Smooth muscle cell (in vitro differentiated cells): ENCODE measurements at regions not wholly inside any gene's neighbourhood (a gene's known extent, or its start where the extent isn't known, plus 50 kb on each side); places are given as distances from the start of the nearest gene placed in this dataset.

ENCODE experiments used
- DNase-seq: peaks from one replicate; lab custom pipeline; 2025; ENCODE audit not compliant: unreplicated experiment; lab: John Stamatoyannopoulos, UW
- H2AFZ ChIP-seq: fragments of 200-600 bp; sonication (generic); 2 replicates; pipeline ENCODE4 v1.6.0; 2016; ENCODE audit warnings: antibody characterized with exemption, low read depth, mild to moderate bottlenecking
- H3F3A ChIP-seq: fragments of 200-600 bp; sonication (generic); 2 replicates; pipeline ENCODE4 v1.6.0; 2017; ENCODE audit warnings: antibody characterized with exemption, low read depth
- H3K27ac ChIP-seq: fragments of 200-600 bp; sonication (generic); 2 replicates; pipeline ENCODE4 v1.5.1; 2016; ENCODE audit warnings: low read depth, mild to moderate bottlenecking
- H3K27me3 ChIP-seq: fragments of 200-600 bp; sonication (generic); 2 replicates; pipeline ENCODE4 v1.6.1; 2016; ENCODE audit warnings: low read depth, mild to moderate bottlenecking
- H3K36me3 ChIP-seq: fragments of 200-600 bp; sonication (generic); 2 replicates; pipeline ENCODE4 v1.5.1; 2016; ENCODE audit warnings: low read depth
- H3K4me1 ChIP-seq: fragments of 200-600 bp; sonication (generic); 2 replicates; pipeline ENCODE4 v1.5.1; 2016; ENCODE audit warnings: low read depth
- H3K4me2 ChIP-seq: fragments of 200-600 bp; sonication (generic); 2 replicates; pipeline ENCODE4 v1.6.0; 2016; ENCODE audit warnings: mild to moderate bottlenecking
- H3K4me3 ChIP-seq: fragments of 200-600 bp; sonication (generic); 2 replicates; pipeline ENCODE4 v1.5.1; 2016; ENCODE audit warnings: mild to moderate bottlenecking
- H3K79me2 ChIP-seq: fragments of 200-600 bp; sonication (generic); 2 replicates; pipeline ENCODE4 v1.6.0; 2016; ENCODE audit warnings: low read depth, mild to moderate bottlenecking
- H3K9ac ChIP-seq: fragments of 200-600 bp; sonication (generic); 2 replicates; pipeline ENCODE4 v1.6.0; 2016; ENCODE audit warnings: low read depth
- H3K9me3 ChIP-seq: fragments of 200-600 bp; sonication (generic); replicated peaks from 2 replicates; pipeline ENCODE4 v1.5.1; 2016; ENCODE audit warnings: low read depth
- H4K20me1 ChIP-seq: fragments of 200-600 bp; sonication (generic); 2 replicates; pipeline ENCODE4 v1.6.0; 2016; ENCODE audit warnings: low read depth
- CTCF ChIP-seq: fragments of 200-600 bp; sonication (generic); IDR thresholded peaks from 2 replicates; pipeline ENCODE4 v1.5.1; 2017; ENCODE audit warnings: borderline replicate concordance, mild to moderate bottlenecking, antibody characterized with exemption; ENCODE audit not compliant: insufficient read depth, poor library complexity, severe bottlenecking
- WGBS: methylation state at CpG from one replicate; pipeline ENCODE4 v1.1.7; 2016; ENCODE audit warnings: low lambda C conversion rate; 5-methylcytosine and 5-hydroxymethylcytosine counted together

- no peaks in the 10 kb centered on the region for H4K20me1 ChIP-seq
- no peak overlapping the region for H3K4me2 ChIP-seq
- H3K79me2 ChIP-seq: no peaks in the 10 kb centered on the region
- H3K4me3 ChIP-seq: no peak overlapping the region
- no peak overlapping the region for H3K27ac ChIP-seq
- H3K9ac ChIP-seq: no peak overlapping the region
- no peaks in the 10 kb centered on the region for H3K36me3 ChIP-seq
- H3K27me3 ChIP-seq: peaks cover 3% of the 10 kb centered on the region
- H3F3A ChIP-seq: no peaks in the 10 kb centered on the region
- WGBS: 51% methylated on average over 8 of the region's 8 CpGs
- no peaks in the 10 kb centered on the region for H3K9me3 ChIP-seq
- no peak for DNase-seq
- H2AFZ ChIP-seq: no peak overlapping the region
- peaks cover 7% of the 10 kb centered on the region for H3K4me1 ChIP-seq
- no peak for TF ChIP-seq CTCF
Observed at GRCh38 chr18:78309924-78310323, 669.7 kb upstream of the SALL3 start.

- Histone ChIP-seq H3K9me3 (no peaks in the 10 kb centered on the region), H4K20me1 (no peaks in the 10 kb centered on the region), H3K79me2 (no peaks in the 10 kb centered on the region), H3K27me3 (no peaks in the 10 kb centered on the region), H3K36me3 (no peaks in the 10 kb centered on the region), H3K27ac (no peak overlapping the region), H3K4me2 (no peak overlapping the region), H3K4me1 (no peaks in the 10 kb centered on the region), H3K9ac (no peak overlapping the region), H3K4me3 (no peak overlapping the region), H2AFZ (no peak overlapping the region), H3F3A (no peaks in the 10 kb centered on the region)
- 93% methylated on average over 15 of the region's 15 CpGs for WGBS
- DNase-seq: no peak
- no peak for TF ChIP-seq CTCF
Observed at GRCh38 chr18:78319264-78319663, 660.4 kb upstream of the SALL3 start.

- Histone ChIP-seq H3F3A (no peaks in the 10 kb centered on the region), H3K27ac (no peak overlapping the region), H3K9me3 (no peaks in the 10 kb centered on the region), H3K79me2 (no peaks in the 10 kb centered on the region), H3K36me3 (no peaks in the 10 kb centered on the region), H3K27me3 (no peaks in the 10 kb centered on the region), H3K4me2 (no peak overlapping the region), H3K4me1 (no peaks in the 10 kb centered on the region), H3K4me3 (no peak overlapping the region), H3K9ac (no peak overlapping the region), H4K20me1 (no peaks in the 10 kb centered on the region), H2AFZ (no peak overlapping the region)
- 83% methylated on average over 10 of the region's 10 CpGs for WGBS
- no peak for TF ChIP-seq CTCF
- DNase-seq: no peak
Observed at GRCh38 chr18:78319961-78320360, 659.7 kb upstream of the SALL3 start.

- Histone ChIP-seq H3K4me2 (no peak overlapping the region), H3K4me1 (no peaks in the 10 kb centered on the region), H3K9ac (no peak overlapping the region), H3K4me3 (no peak overlapping the region), H3F3A (no peaks in the 10 kb centered on the region), H3K79me2 (no peaks in the 10 kb centered on the region), H3K27ac (no peak overlapping the region), H3K36me3 (no peaks in the 10 kb centered on the region), H3K27me3 (no peaks in the 10 kb centered on the region), H2AFZ (no peak overlapping the region), H3K9me3 (no peaks in the 10 kb centered on the region), H4K20me1 (no peaks in the 10 kb centered on the region)
- 87% methylated on average over 6 of the region's 6 CpGs for WGBS
- no peak for DNase-seq
- no peak for TF ChIP-seq CTCF
Observed at GRCh38 chr18:78321402-78321801, 658.2 kb upstream of the SALL3 start.
